B cell (primary cell): ENCODE measurements at regions not wholly inside any gene's neighbourhood (a gene's known extent, or its start where the extent isn't known, plus 50 kb on each side); places are given as distances from the start of the nearest gene placed in this dataset.

Experiments
- ATAC-seq: fragments of 200-7000 bp; cut with Tn5 transposase; one replicate; pipeline ENCODE4 v1.10.0; 2021; ENCODE audit warnings: low read depth, mild to moderate bottlenecking, moderate number of reproducible peaks, moderate library complexity
- CTCF ChIA-PET: fragments of 350-600 bp; sonication (Branson Sonifier 250); formaldehyde crosslinking; loops from one replicate; lab custom pipeline; 2021; ENCODE audit warnings: antibody characterized with exemption, inconsistent platforms; lab: Charles Lee
- POLR2A ChIA-PET: fragments of 350-600 bp; sonication (Branson Sonifier 250); formaldehyde crosslinking; loops from one replicate; lab custom pipeline; 2021; ENCODE audit warnings: antibody characterized with exemption; lab: Charles Lee
- DNase-seq: peaks from one replicate; pipeline ENCODE4 v3.0.0; 2013
- H2AFZ ChIP-seq: 2 replicates; pipeline ENCODE4 v1.6.1; 2012; ENCODE audit warnings: mild to moderate bottlenecking, low read depth, low read length; ENCODE audit not compliant: insufficient read depth, poor library complexity, severe bottlenecking
- H3K27ac ChIP-seq, 2 donors: 1 replicate in 1 of 2; 2 replicates in 1 of 2; pipeline ENCODE4 v1.5.1; 2012 to 2013; ENCODE audit warnings: low read length in 2 of 2, mild to moderate bottlenecking in 2 of 2, moderate library complexity in 1 of 2
- H3K27me3 ChIP-seq, 4 experiments: fragments of 200-600 bp in 1 of 4; sonication (generic) in 1 of 4; replicated peaks in 1 of 4; 1 replicate in 2 of 4; 2 replicates in 2 of 4; pipeline versions ENCODE4 v1.6.1 to v1.7.0; 2013 to 2016; ENCODE audit warnings: low read length in 3 of 4, mild to moderate bottlenecking in 2 of 4, mixed read lengths in 1 of 4, moderate library complexity in 1 of 4; ENCODE audit not compliant: insufficient read depth in 4 of 4, control insufficient read depth in 3 of 4; ENCODE audit errors: control extremely low read depth in 1 of 4
- H3K36me3 ChIP-seq, 2 experiments: replicated peaks in 1 of 2; 1 replicate in 1 of 2; 2 replicates in 1 of 2; pipeline versions ENCODE4 v1.6.1 to v1.7.1; 2013; ENCODE audit warnings: low read length in 1 of 2; ENCODE audit not compliant: insufficient read depth in 2 of 2, control insufficient read depth in 1 of 2; ENCODE audit errors: control extremely low read depth in 1 of 2, extremely low read depth in 1 of 2
- H3K4me1 ChIP-seq, 2 donors: fragments of 200-600 bp in 1 of 2; sonication (generic) in 1 of 2; 1 replicate in 1 of 2; 2 replicates in 1 of 2; pipeline versions ENCODE4 v1.5.1 to v1.6.1; 2013 to 2017; ENCODE audit warnings: low read length in 2 of 2; ENCODE audit not compliant: control insufficient read depth in 2 of 2, insufficient read depth in 2 of 2
- H3K4me2 ChIP-seq: replicated peaks from 2 replicates; pipeline ENCODE3; 2012; ENCODE audit warnings: mild to moderate bottlenecking, low read depth, low read length; ENCODE audit not compliant: poor library complexity, severe bottlenecking
- H3K4me3 ChIP-seq, 5 experiments: fragments of 200-600 bp in 1 of 5; sonication (generic) in 1 of 5; 1 replicate in 3 of 5; 2 replicates in 2 of 5; pipeline versions ENCODE4 v1.5.1 to v1.7.0; 2011 to 2016; ENCODE audit warnings: low read length in 4 of 5, mild to moderate bottlenecking in 4 of 5, low read depth in 2 of 5, control low read depth in 1 of 5, moderate library complexity in 1 of 5; ENCODE audit not compliant: insufficient read depth in 1 of 5; ENCODE audit errors: control extremely low read depth in 1 of 5, extremely low read depth in 1 of 5
- H3K79me2 ChIP-seq: fragments of 200-600 bp; sonication (generic); one replicate; pipeline ENCODE4 v1.6.0; 2016; ENCODE audit warnings: low read length; ENCODE audit not compliant: control insufficient read depth, insufficient read depth
- H3K9ac ChIP-seq: fragments of 200-600 bp; sonication (generic); 2 replicates; pipeline ENCODE4 v1.6.1; 2017; ENCODE audit warnings: mild to moderate bottlenecking, low read length, moderate library complexity
- H3K9me3 ChIP-seq, 3 donors: one replicate each; pipeline versions ENCODE4 v1.6.1 to v1.7.1; 2013; ENCODE audit warnings: low read length in 2 of 3; ENCODE audit not compliant: control insufficient read depth in 2 of 3, insufficient read depth in 1 of 3; ENCODE audit errors: control extremely low read depth in 1 of 3
- H4K20me1 ChIP-seq: 2 replicates; pipeline ENCODE4 v1.6.0; 2012; ENCODE audit warnings: mild to moderate bottlenecking, low read length; ENCODE audit not compliant: insufficient read depth, control insufficient read depth, poor library complexity, severe bottlenecking
- H3K27ac Mint-ChIP-seq: one replicate; pipeline ENCODE4 v1.8.0; 2021; ENCODE audit warnings: mixed read lengths
- H3K27me3 Mint-ChIP-seq: one replicate; pipeline ENCODE4 v1.8.0; 2021; ENCODE audit warnings: mixed read lengths
- H3K4me1 Mint-ChIP-seq: one replicate; pipeline ENCODE4 v1.8.0; 2021; ENCODE audit warnings: mixed read lengths
- H3K4me3 Mint-ChIP-seq: one replicate; pipeline ENCODE4 v1.8.0; 2021; ENCODE audit warnings: mixed read lengths
- H3K9me3 Mint-ChIP-seq: one replicate; pipeline ENCODE4 v1.8.0; 2022; ENCODE audit warnings: mixed read lengths; ENCODE audit not compliant: insufficient read depth
- CTCF ChIP-seq: fragments of 200-600 bp; IDR thresholded peaks from one replicate; pipeline ENCODE4 v1.8.0; 2022; ENCODE audit warnings: antibody characterized with exemption, mild to moderate bottlenecking
- EZH2 ChIP-seq: IDR thresholded peaks from 2 replicates; pipeline ENCODE4 v1.6.1; 2012; ENCODE audit warnings: borderline replicate concordance, low read depth, mild to moderate bottlenecking, moderate library complexity, low read length; ENCODE audit not compliant: insufficient read depth, poor library complexity, severe bottlenecking
- WGBS: methylation state at CpG from one replicate; pipeline ENCODE4 v1.1.5; 2013; ENCODE audit warnings: missing lambda C conversion rate; ENCODE audit not compliant: insufficient coverage; 5-methylcytosine and 5-hydroxymethylcytosine counted together
- intact Hi-C: fragments of 100-400 bp; cut with micrococcal nuclease; formaldehyde crosslinking; loops from one replicate; pipeline ENCODE4 v1.10.0; 2022

- DNase-seq: peak; percentile 3
- Histone ChIP-seq H3K4me2 (no peak overlapping the region), H3K79me2 (no peaks in the 10 kb centered on the region), H3K27me3 (no peaks in the 10 kb centered on the region), H3K4me3 (no peak overlapping the region), H3K36me3 (no peaks in the 10 kb centered on the region), H3K9ac (no peak overlapping the region), H4K20me1 (no peaks in the 10 kb centered on the region), H3K9me3 (no peaks in the 10 kb centered on the region), H3K4me1 (peaks cover 8 to 10% of the 10 kb centered on the region in 2 donors), H3K27ac (no peak overlapping the region), H2AFZ (no peak overlapping the region)
- CTCF ChIA-PET: no interaction called here
- no peak for TF ChIP-seq EZH2
- no peak for TF ChIP-seq CTCF
- Mint-ChIP-seq H3K4me3 (no peak overlapping the region), H3K27me3 (no peaks in the 10 kb centered on the region), H3K9me3 (no peaks in the 10 kb centered on the region), H3K27ac (no peak overlapping the region), H3K4me1 (peaks cover 15% of the 10 kb centered on the region)
- WGBS: no CpG with 5 or more reads among the region's 3 CpGs
- POLR2A ChIA-PET: no interaction called here
- intact Hi-C loops: loop anchor here (2.0 to 5.0 kb wide), 2 partner anchors 37 to 39 kb away; no protein-coding TSS in a partner anchor
- ATAC-seq: no peak
These were observed 82.5 kb upstream of the AFF2 start for GRCh38 chrX:148417934-148418333.

- POLR2A ChIA-PET: no interaction called here
- CTCF ChIA-PET: no interaction called here
- Mint-ChIP-seq H3K9me3 (no peaks in the 10 kb centered on the region), H3K4me3 (no peak overlapping the region), H3K27me3 (no peaks in the 10 kb centered on the region), H3K27ac (no peak overlapping the region), H3K4me1 (peaks cover 3% of the 10 kb centered on the region)
- no peak overlapping the region for H3K4me2 ChIP-seq
- no peak overlapping the region for H3K9ac ChIP-seq
- DNase-seq (no peak), ATAC-seq (no peak)
- H3K27me3 ChIP-seq: no peaks in the 10 kb centered on the region
- no peak overlapping the region for H3K4me3 ChIP-seq
- H3K4me1 ChIP-seq: no peaks in the 10 kb centered on the region
- no peak overlapping the region for H3K27ac ChIP-seq
- H3K79me2 ChIP-seq: no peaks in the 10 kb centered on the region
- H4K20me1 ChIP-seq: no peaks in the 10 kb centered on the region
- no peak overlapping the region for H2AFZ ChIP-seq
- no peaks in the 10 kb centered on the region for H3K36me3 ChIP-seq
- no CpG with 5 or more reads among the region's 4 CpGs for WGBS
- no peaks in the 10 kb centered on the region for H3K9me3 ChIP-seq
- intact Hi-C loops: no loop called here
- TF ChIP-seq EZH2 (no peak), CTCF (no peak)
These were observed 77.9 kb upstream of the AFF2 start for GRCh38 chrX:148422526-148422925.
